Non-pigmented ciliary epithelial cell (primary cell): ENCODE measurements at regions not wholly inside any gene's neighbourhood (a gene's known extent, or its start where the extent isn't known, plus 50 kb on each side); places are given as distances from the start of the nearest gene placed in this dataset.

ENCODE experiments used
- DNase-seq: peaks from one replicate; pipeline ENCODE4 v3.0.0-alpha.2; 2010; ENCODE audit warnings: low read depth

GRCh38 chr1:37130221-37130948 lies 96.1 kb upstream of the GRIK3 start:
- DNase-seq, result no peak

GRCh38 chr1:37131281-37131680 lies 97.0 kb upstream of the GRIK3 start:
- DNase-seq, result no peak

DNA sequence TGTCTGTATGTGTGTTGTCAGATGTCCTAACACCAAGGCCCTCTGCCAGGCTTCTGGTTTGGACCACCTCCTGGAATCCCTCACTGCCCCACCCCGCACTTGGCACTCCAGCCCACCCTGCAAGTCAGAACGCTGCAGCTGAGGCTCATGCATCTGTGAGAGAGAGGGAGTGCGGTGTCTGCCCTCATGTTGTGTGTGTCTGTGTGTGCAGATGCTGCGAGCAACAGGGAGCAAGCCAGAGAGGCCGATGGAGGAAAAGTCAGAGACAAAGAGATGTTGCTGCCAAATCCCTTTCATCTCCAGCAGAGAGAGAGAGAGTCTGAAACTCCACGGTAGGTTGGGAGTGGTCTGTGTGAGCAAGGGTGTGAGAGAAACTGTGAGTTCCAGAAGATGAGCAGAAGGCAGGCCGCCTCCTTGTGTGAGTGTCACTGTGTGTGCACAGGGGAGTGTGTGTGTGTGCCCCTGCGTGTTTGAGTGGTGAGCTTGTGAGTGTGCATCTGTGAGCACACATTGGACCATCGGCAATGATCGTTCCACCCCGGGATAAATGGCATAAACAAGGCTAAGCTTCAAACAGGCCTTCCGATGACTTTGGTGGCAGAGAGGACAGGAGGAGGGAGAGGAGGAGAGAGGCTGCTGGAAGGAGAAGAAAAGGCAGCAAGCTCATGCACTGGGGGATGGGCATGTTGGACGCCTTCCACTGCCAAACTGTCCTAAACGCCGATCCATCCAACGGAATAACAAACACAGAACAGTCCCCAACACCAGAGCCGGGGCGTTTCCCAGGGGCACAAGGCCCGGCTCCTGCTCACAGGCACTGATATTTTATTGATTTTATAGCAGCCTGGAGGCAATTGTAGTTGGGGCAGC lies 99.2 kb upstream of the GRIK3 start:
- no peak for DNase-seq

DNA sequence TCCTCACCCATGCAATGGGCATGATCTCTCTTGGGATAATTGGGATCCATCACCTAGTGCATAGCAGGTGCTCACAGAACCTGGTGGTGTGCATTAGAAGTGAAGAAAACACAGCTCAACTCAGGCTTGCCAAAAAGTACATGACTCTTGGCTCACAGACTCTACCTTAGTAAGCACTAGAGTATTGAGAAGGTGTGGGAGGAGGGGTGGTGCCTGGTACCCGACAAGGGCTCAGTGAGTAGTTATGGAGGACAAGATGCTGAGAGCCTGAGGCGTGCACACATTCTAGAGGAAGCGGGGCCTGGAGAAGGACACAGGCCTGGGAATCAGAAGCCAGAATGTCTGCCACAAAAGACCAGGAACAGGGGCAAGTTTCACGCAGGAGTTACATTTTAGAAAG lies 100.3 kb upstream of the GRIK3 start:
- DNase-seq, result no peak

DNA sequence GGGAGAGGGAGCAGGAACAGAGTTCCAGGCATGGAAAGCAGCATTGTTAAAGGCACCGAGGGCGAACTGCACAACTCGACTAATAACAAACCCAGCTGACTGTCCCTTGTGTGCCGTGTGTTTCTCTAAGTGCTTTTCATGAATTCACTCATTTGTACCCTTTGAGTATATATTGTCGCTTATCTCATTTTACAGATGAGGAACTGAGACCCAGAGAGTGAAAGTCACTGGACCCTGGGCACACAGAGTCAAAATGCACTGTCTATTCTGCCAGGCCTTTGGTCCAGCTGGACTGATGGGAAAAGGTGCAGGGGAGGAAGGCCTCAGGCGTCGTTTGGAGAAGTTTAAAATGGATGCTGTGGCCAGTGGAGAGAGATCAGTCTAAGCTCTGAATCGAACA lies 100.7 kb upstream of the GRIK3 start:
- no peak for DNase-seq

GRCh38 chr1:37137014-37137413 lies 102.7 kb upstream of the GRIK3 start:
- DNase-seq, result no peak

GRCh38 chr1:37137601-37138000 lies 103.3 kb upstream of the GRIK3 start:
- no peak for DNase-seq

- no peak for DNase-seq
These were observed 109.5 kb upstream of the GRIK3 start for GRCh38 chr1:37143800-37144199.

- DNase-seq, result no peak
These were observed 111.8 kb upstream of the GRIK3 start for GRCh38 chr1:37146071-37146470.

DNA sequence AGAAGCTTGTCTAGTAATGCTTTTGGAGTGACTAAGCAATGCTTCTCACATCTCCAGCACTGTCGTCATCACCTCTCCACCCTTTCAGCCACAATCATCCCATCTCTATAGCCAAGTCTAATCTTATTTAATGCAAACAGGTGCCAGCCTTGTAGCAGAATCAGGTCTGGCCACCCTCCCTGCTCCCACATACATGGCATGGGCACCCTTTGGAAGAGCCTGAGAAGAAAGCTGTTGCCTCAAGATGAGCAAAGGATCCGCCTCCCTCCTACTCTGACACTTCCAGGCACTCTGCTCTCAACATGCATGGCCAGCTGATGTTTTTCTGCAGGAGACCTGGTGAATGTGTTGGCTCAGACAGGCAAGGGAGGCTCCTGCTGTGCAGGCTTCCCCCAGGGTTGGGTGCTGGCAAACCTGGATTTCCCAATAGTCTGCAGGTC lies 113.1 kb upstream of the GRIK3 start:
- DNase-seq, result no peak

- DNase-seq, result no peak
These were observed 113.6 kb upstream of the GRIK3 start for GRCh38 chr1:37147906-37148305.

- no peak for DNase-seq
These were observed 114.3 kb upstream of the GRIK3 start for GRCh38 chr1:37148663-37149062.

GRCh38 chr1:37149296-37149695 lies 115.0 kb upstream of the GRIK3 start:
- no peak for DNase-seq

DNA sequence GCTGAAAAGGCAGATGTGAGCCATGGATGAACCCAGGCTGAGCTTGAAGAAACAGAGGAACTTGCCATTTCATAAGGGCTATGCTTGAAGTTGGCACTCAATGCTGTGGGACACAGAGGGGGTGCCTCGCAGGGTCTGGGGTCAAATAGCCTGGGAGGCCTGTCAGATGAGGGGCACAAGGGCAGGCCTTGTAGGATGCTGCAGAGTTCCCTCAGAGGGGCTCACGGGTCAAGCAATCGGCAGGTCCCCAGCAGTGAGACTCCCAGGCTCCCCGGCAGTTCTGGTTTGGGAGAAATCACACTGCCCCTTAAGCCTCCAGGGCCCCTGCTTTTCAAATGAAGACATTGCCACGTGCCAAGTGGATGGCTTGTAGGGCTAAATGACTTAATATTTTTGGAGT lies 116.7 kb upstream of the GRIK3 start:
- DNase-seq, result no peak

- DNase-seq, result no peak
These were observed 117.5 kb upstream of the GRIK3 start for GRCh38 chr1:37151789-37152188.

- no peak for DNase-seq
These were observed 118.2 kb upstream of the GRIK3 start for GRCh38 chr1:37152491-37152890.

DNA sequence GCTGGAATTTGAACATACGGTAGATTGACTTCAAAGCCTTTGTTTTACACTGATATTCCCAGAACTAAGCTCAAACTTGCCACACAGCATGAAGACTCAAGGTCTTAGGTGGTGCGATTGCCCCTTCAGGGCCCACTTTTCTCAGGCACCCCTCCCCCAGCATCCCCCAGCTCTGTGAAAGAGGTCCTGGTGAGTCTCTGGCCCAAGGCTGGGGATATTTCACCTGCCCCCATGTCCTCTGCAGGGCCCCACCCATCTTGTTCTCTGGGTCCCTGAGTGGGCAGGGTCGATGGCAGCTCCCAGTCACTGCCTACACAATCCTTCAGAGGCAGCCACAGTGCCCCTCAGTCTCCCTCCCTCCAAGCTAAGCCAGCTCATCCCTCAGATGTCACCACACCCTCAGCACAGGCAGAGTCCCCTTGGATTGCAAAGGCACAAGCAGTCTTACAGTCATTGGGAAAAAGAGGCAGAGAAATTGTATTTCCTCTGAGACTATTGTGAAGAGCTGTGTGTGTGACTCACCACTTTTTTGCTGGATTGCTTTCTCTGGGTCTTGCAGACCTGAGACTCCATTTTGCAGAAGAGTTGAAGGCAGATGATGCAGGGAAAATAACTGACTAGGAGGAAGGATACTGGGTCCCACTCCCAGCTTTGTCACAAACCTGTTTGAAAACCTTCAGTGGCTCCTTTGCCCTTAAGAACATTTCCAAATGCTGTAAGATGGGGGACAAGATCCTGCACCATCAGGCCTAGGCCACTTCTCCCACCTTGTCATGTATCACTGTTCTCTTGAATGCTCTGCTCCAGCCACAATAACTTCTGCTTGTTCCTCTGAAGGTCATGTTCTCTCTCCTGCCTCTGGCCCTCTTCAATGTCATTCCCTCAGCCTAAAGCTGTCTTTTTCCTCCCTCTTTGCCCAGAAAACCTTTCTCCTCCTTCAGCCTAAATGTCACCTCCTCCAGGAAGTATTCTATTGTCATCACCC lies 119.1 kb upstream of the GRIK3 start:
- no peak for DNase-seq

DNA sequence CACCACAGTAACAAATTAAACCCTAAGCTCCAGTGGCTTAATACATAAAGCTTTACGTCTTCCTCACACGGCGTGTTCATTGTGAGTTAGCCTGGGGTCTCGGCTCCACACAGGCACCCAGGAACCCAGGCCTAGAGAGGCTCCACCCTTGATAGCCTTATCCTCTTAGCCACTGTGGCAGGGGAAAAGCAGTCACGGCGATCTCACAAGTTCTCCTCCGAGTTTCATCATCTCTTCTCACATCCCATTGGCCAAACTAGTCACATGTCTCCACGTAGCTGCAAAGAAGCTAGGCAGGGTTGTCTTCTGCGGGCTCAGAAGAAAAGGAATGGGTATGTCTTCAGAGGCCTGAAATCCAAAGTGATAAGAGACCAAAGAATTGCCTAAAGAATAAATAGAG lies 122.3 kb upstream of the GRIK3 start:
- no peak for DNase-seq

DNA sequence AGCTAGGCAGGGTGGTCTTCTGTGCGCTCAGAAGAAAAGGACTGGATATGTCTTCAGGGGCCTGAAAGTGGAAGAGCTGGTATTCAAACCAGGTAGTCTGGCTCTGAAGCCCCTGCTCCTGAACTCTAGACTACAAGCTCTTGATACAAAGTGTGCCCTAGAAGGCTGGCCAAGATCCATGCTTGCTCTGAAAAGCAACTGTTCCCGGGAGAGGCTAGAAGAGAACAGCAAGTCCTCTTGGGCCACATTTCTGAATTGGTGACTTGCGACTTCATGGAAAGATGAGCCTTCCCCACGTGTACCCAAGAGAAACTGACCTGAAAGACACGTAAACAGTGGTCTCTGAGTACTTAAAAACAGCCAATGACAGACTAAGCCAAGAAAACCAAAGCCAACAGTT lies 123.3 kb upstream of the GRIK3 start:
- DNase-seq, result no peak

DNA sequence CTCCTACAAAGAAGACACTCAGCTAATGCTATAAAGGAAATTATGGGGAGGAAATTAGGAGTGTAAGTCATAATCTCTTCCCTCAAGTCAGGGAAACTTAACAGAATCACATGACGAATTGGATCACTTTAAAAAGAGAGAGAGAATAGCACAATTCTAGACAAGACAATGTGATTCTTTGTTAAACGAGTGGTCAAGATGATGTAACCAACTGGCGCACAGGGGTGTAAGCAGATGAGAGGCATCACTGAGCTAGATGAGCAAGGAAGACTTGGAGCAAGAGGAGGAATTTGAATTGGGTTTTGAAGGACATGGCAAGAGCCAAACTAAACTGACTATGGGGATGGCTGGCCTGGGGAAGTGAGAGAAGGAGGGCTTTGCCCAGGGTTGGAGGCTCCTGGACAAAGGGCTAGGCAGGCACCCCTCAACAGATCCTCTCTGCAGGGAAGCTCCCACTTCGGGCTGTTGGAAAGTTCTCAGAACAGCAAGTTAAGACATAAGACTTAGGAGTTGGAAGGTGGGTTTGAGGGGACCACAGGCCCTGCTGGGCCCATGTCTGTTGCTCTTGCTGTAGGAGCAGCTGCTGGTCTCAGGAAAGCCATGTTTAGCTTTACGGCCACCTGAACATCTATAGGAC lies 123.9 kb upstream of the GRIK3 start:
- DNase-seq, result no peak

- DNase-seq, result no peak
These were observed 124.8 kb upstream of the GRIK3 start for GRCh38 chr1:37159102-37159501.

DNA sequence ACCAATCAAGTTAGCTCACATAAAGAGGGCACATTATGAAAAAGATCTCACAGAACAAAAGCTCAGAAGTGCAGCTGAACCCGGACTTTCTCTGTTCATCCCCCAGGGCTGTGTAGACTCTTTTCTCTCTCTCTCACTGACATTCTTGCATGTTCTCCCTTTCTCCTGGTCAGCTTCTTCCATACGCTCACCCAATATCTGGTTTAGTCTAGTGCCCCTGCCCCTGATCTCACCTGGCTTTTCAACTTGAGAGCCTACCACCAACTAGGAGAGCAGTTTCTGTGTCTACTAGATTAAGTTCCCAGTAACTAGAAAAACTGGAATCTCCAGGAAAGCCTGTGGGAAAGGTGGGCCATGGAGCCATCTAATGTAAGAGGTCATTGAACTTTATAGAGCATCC lies 126.9 kb upstream of the GRIK3 start:
- no peak for DNase-seq
